ENCODE measurements at regions not wholly inside any gene's neighbourhood (a gene's known extent, or its start where the extent isn't known, plus 50 kb on each side); places are given as distances from the start of the nearest gene placed in this dataset.

DNA sequence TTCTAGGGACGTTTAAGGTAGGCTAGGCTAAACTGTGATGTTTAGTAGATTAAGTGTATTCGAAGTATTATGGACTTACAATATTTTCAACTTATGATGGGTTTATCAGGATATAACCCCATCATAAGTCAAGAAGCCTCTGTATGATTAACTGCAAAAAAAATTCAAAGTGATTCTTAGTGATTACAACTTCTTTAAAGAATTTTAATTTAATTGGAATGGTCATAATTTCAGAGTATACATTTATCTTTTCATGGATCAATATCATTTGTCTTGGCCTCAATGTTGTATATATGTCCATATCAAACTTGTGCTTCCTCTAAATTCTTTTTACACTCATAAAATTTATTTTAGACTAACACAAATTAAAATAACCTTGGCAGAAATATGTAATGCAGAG, 183.3 kb upstream of the LRP1B start:
- no peaks in the 10 kb centered on the region for H3K36me3 Mint-ChIP-seq (ENCODE audit: insufficient read depth, unreplicated experiment)

DNA sequence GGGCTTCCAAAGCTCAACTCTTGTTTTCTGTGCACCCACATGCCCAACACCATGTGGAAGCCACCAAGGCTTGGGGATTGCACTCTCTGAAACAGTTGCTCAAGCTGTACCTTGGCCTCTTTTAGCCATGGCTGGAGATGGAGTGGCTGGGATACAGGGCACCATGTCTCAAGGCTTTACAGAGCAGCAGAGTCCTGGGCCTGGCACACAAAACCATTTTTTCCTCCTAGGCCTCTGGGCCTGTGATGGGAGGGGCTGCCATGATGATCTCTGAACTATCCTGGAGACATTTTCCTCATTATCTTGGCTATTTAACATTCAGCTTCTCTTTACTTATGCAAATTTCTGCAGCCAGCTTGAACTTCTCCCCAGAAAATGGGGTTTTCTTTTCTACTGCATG, 179.7 kb upstream of the LRP1B start:
- no peaks in the 10 kb centered on the region for H3K27me3 ChIP-seq (replicated peaks; ENCODE audit: control insufficient read depth, insufficient read depth, low read length)
- no peaks in the 10 kb centered on the region for H3K36me3 ChIP-seq (ENCODE audit: control insufficient read depth, insufficient read depth, low read length)
- Mint-ChIP-seq H3K27me3 (ENCODE audit: insufficient read depth, unreplicated experiment) (no peaks in the 10 kb centered on the region), H3K27ac (ENCODE audit: unreplicated experiment) (no peak overlapping the region), H3K4me1 (ENCODE audit: low read depth, unreplicated experiment) (no peaks in the 10 kb centered on the region), H3K4me3 (ENCODE audit: unreplicated experiment) (no peak overlapping the region), H3K9me3 (ENCODE audit: unreplicated experiment) (peaks cover 9% of the 10 kb centered on the region), H3K36me3 (ENCODE audit: insufficient read depth, unreplicated experiment) (no peaks in the 10 kb centered on the region)
- CTCF ChIA-PET: no interaction called here
- intact Hi-C loops (cut with micrococcal nuclease; ENCODE audit: unreplicated experiment): no loop called here
- H3K9me3 ChIP-seq: peaks cover 7% of the 10 kb centered on the region
- no peaks in the 10 kb centered on the region for H3K4me1 ChIP-seq
- no peak for TF ChIP-seq CTCF (IDR thresholded peaks at IDR 0.05; ENCODE audit: insufficient read depth in 1 of 2, low read depth in 1 of 2, low read length in 1 of 2, severe bottlenecking in 1 of 2, unreplicated experiment in 1 of 2)
- BruUV-seq (replicated peaks): no TSS peak
- DNase-seq: no peak
- no peak overlapping the region for H3K4me3 ChIP-seq (ENCODE audit: low read depth, low read length)
- POLR2A ChIA-PET: no interaction called here

More for the DNA sequence above, 183.3 kb upstream of the LRP1B start:
- H3K4me3 Mint-ChIP-seq (ENCODE audit: unreplicated experiment): no peak overlapping the region
- intact Hi-C loops (cut with micrococcal nuclease; ENCODE audit: unreplicated experiment): no loop called here
- H3K4me1 ChIP-seq: no peaks in the 10 kb centered on the region
- H3K4me3 ChIP-seq (ENCODE audit: low read depth, low read length): no peak overlapping the region
- no peak overlapping the region for H3K27ac Mint-ChIP-seq (ENCODE audit: unreplicated experiment)
- peaks cover 7% of the 10 kb centered on the region for H3K9me3 ChIP-seq
- POLR2A ChIA-PET: no interaction called here
- BruUV-seq (replicated peaks): no TSS peak
- DNase-seq: no peak
- H3K4me1 Mint-ChIP-seq (ENCODE audit: low read depth, unreplicated experiment): no peaks in the 10 kb centered on the region
- H3K9me3 Mint-ChIP-seq (ENCODE audit: unreplicated experiment): peaks cover 9% of the 10 kb centered on the region
- H3K27me3 ChIP-seq (replicated peaks; ENCODE audit: control insufficient read depth, insufficient read depth, low read length): no peaks in the 10 kb centered on the region
- H3K27me3 Mint-ChIP-seq (ENCODE audit: insufficient read depth, unreplicated experiment): no peaks in the 10 kb centered on the region
- CTCF ChIA-PET: no interaction called here
- TF ChIP-seq CTCF (IDR thresholded peaks at IDR 0.05; ENCODE audit: insufficient read depth in 1 of 2, low read depth in 1 of 2, low read length in 1 of 2, severe bottlenecking in 1 of 2, unreplicated experiment in 1 of 2): no peak
- no peaks in the 10 kb centered on the region for H3K36me3 ChIP-seq (ENCODE audit: control insufficient read depth, insufficient read depth, low read length)

DNA sequence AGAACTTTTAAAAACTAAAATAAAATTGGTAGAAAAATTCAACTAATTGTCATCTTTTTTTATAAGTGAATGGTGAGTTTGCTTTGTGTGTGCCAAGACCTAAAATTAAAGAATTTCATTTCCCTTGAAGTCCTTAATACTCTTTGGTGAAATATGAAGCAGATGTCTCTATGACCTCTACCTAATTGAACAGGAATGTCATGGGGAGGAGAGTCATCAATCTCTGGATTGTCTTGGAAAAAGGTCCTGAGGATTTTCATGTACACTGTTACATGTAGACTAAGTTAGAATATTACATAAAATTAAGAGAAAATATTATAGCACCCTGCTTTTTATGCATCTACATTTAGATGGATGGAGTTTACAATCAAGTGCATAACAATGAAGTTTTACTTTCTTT, 177.9 kb upstream of the LRP1B start:
- Mint-ChIP-seq H3K9me3 (ENCODE audit: unreplicated experiment) (peaks cover 9% of the 10 kb centered on the region), H3K4me1 (ENCODE audit: low read depth, unreplicated experiment) (no peaks in the 10 kb centered on the region)
- intact Hi-C loops (cut with micrococcal nuclease; ENCODE audit: unreplicated experiment): no loop called here

More for the DNA sequence above, 177.9 kb upstream of the LRP1B start:
- TF ChIP-seq CTCF (IDR thresholded peaks at IDR 0.05; ENCODE audit: insufficient read depth in 1 of 2, low read depth in 1 of 2, low read length in 1 of 2, severe bottlenecking in 1 of 2, unreplicated experiment in 1 of 2): no peak
- Histone ChIP-seq H3K27me3 (replicated peaks; ENCODE audit: control insufficient read depth, insufficient read depth, low read length) (no peaks in the 10 kb centered on the region), H3K4me3 (ENCODE audit: low read depth, low read length) (no peak overlapping the region), H3K4me1 (no peaks in the 10 kb centered on the region), H3K9me3 (peaks cover 7% of the 10 kb centered on the region), H3K36me3 (ENCODE audit: control insufficient read depth, insufficient read depth, low read length) (no peaks in the 10 kb centered on the region)
- Mint-ChIP-seq H3K36me3 (ENCODE audit: insufficient read depth, unreplicated experiment) (no peaks in the 10 kb centered on the region), H3K27me3 (ENCODE audit: insufficient read depth, unreplicated experiment) (no peaks in the 10 kb centered on the region), H3K27ac (ENCODE audit: unreplicated experiment) (no peak overlapping the region), H3K4me3 (ENCODE audit: unreplicated experiment) (no peak overlapping the region)
- ChIA-PET POLR2A (no interaction called here), CTCF (no interaction called here)
- BruUV-seq (replicated peaks): no TSS peak
- DNase-seq: no peak

All from Caco-2 (cell line).